Calu3 (cell line): ENCODE measurements at regions not wholly inside any gene's neighbourhood (a gene's known extent, or its start where the extent isn't known, plus 50 kb on each side); places are given as distances from the start of the nearest gene placed in this dataset.

Experiments
- BruUV-seq: library from RNA; stranded (reverse); fragments of 400-500 nt; replicated peaks from 2 replicates; lab custom pipeline; 2021; lab: Mats Ljungman, UMichigan
- CTCF ChIA-PET: fragments of 300-600 bp; sonication (Branson Sonifier 250); formaldehyde crosslinking; loops from one replicate; lab custom pipeline; 2022; ENCODE audit warnings: antibody characterized with exemption; lab: Charles Lee
- DNase-seq: peaks from one replicate; pipeline ENCODE4 v3.0.0; 2022
- H3K27ac Mint-ChIP-seq: one replicate; pipeline ENCODE4 v1.8.0; 2022; ENCODE audit warnings: mixed read lengths; ENCODE audit not compliant: unreplicated experiment
- H3K27me3 Mint-ChIP-seq: one replicate; pipeline ENCODE4 v1.8.0; 2022; ENCODE audit warnings: mixed read lengths; ENCODE audit not compliant: unreplicated experiment
- H3K36me3 Mint-ChIP-seq: one replicate; pipeline ENCODE4 v1.8.0; 2022; ENCODE audit warnings: mild to moderate bottlenecking, moderate library complexity, mixed read lengths; ENCODE audit not compliant: insufficient read depth, unreplicated experiment
- H3K4me1 Mint-ChIP-seq: one replicate; pipeline ENCODE4 v1.8.0; 2022; ENCODE audit warnings: mild to moderate bottlenecking, low read depth, mixed read lengths; ENCODE audit not compliant: unreplicated experiment
- H3K4me3 Mint-ChIP-seq: one replicate; pipeline ENCODE4 v1.8.0; 2022; ENCODE audit warnings: mild to moderate bottlenecking, low read depth, moderate library complexity, mixed read lengths; ENCODE audit not compliant: unreplicated experiment
- H3K9me3 Mint-ChIP-seq: one replicate; pipeline ENCODE4 v1.8.0; 2022; ENCODE audit warnings: low read depth, mixed read lengths; ENCODE audit not compliant: unreplicated experiment
- intact Hi-C: fragments of 100-400 bp; cut with micrococcal nuclease; formaldehyde crosslinking; loops from one replicate; pipeline ENCODE4 v1.10.0; 2022; ENCODE audit not compliant: unreplicated experiment
- TF ChIP-seq, protein P1 (sequence below): fragments of 200-600 bp; IDR thresholded peaks from one replicate; pipeline ENCODE4 v1.8.0; 2022; ENCODE audit warnings: antibody characterized with exemption; ENCODE audit not compliant: unreplicated experiment

DNA sequence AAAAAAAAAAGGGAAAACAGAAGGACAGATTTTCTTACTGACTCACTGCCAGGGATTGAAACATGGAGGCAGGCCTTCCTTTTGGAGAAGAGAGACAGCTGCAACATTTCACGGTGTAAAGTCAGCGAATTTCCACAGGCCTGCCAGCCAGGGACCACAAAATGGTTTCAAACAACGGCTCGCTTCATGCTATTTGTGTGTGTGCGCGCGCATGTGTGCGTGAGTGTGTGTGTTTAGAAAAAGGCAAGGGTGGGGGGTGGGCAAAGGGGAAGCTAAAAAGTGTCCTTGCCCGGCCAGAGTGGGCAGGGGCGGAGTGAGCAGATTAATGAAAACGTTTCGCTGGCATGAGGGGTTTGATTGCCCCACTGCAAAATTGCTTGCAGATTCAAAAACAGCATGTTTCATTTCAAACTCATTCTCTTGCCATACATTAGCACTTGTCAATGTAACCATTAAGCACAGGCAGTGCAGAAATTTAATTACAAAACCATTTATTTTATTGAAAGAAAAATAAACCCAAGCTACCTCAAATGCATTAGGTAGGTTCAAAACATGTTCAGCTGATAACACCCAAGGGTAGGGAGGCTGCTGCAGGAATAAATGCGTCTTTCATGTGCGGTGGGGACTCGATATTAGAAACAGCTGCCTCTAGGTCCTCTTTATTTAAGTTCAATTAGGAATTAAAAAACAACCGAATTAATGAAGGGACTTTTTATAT, 182.1 kb upstream of the SIX2 start:
- Mint-ChIP-seq H3K4me1 (no peaks in the 10 kb centered on the region), H3K27ac (no peak overlapping the region), H3K36me3 (no peaks in the 10 kb centered on the region), H3K27me3 (peaks cover 39% of the 10 kb centered on the region), H3K9me3 (no peaks in the 10 kb centered on the region), H3K4me3 (no peak overlapping the region)
- CTCF ChIA-PET, result no interaction called here
- no TSS peak for BruUV-seq
- TF ChIP-seq, protein P1, sequence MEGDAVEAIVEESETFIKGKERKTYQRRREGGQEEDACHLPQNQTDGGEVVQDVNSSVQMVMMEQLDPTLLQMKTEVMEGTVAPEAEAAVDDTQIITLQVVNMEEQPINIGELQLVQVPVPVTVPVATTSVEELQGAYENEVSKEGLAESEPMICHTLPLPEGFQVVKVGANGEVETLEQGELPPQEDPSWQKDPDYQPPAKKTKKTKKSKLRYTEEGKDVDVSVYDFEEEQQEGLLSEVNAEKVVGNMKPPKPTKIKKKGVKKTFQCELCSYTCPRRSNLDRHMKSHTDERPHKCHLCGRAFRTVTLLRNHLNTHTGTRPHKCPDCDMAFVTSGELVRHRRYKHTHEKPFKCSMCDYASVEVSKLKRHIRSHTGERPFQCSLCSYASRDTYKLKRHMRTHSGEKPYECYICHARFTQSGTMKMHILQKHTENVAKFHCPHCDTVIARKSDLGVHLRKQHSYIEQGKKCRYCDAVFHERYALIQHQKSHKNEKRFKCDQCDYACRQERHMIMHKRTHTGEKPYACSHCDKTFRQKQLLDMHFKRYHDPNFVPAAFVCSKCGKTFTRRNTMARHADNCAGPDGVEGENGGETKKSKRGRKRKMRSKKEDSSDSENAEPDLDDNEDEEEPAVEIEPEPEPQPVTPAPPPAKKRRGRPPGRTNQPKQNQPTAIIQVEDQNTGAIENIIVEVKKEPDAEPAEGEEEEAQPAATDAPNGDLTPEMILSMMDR, result no peak
- DNase-seq, result no peak
- intact Hi-C loops, result no loop called here

- BruUV-seq, result no TSS peak
- no peaks in the 10 kb centered on the region for H3K4me1 Mint-ChIP-seq
- CTCF ChIA-PET, result no interaction called here
- no peaks in the 10 kb centered on the region for H3K36me3 Mint-ChIP-seq
- H3K4me3 Mint-ChIP-seq, result no peak overlapping the region
- peaks cover 39% of the 10 kb centered on the region for H3K27me3 Mint-ChIP-seq
- intact Hi-C loops, result no loop called here
- DNase-seq, result no peak
- no peak overlapping the region for H3K27ac Mint-ChIP-seq
- TF ChIP-seq, protein P1, result no peak
- H3K9me3 Mint-ChIP-seq, result no peaks in the 10 kb centered on the region
These were observed 181.3 kb upstream of the SIX2 start for GRCh38 chr2:45190481-45190942.

DNA sequence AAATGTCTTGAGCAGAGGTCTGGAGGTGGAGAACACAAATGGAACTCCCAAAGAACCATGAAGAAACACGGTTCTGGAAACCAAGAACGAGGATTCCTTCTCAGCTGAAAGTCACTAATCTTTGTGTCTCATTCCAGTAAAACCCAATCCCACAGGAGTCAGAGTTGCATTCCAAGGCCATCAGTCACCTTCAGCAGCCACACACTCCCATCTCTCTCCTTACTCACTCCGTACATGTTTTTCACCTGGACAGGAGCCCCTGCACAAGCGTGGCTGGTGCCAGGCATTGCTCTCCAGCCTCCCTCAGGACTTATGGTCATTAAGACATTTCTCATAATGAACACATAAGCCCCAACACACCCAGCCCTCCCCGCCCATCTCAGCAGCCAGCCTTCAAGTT, 175.4 kb upstream of the SIX2 start:
- no peaks in the 10 kb centered on the region for H3K36me3 Mint-ChIP-seq
- H3K9me3 Mint-ChIP-seq, result no peaks in the 10 kb centered on the region
- intact Hi-C loops, result no loop called here
- H3K4me3 Mint-ChIP-seq, result no peak overlapping the region
- no peak overlapping the region for H3K27ac Mint-ChIP-seq
- peaks cover 26% of the 10 kb centered on the region for H3K27me3 Mint-ChIP-seq
- BruUV-seq, result no TSS peak
- CTCF ChIA-PET, result interaction anchor here (0.6 to 0.7 kb wide), 2 partner anchors 328 to 1252 kb away, joined by 3 to 7 read pairs; no protein-coding TSS in a partner anchor
- peaks cover 9% of the 10 kb centered on the region for H3K4me1 Mint-ChIP-seq
- no peak for DNase-seq
- TF ChIP-seq, protein P1, result no peak

DNA sequence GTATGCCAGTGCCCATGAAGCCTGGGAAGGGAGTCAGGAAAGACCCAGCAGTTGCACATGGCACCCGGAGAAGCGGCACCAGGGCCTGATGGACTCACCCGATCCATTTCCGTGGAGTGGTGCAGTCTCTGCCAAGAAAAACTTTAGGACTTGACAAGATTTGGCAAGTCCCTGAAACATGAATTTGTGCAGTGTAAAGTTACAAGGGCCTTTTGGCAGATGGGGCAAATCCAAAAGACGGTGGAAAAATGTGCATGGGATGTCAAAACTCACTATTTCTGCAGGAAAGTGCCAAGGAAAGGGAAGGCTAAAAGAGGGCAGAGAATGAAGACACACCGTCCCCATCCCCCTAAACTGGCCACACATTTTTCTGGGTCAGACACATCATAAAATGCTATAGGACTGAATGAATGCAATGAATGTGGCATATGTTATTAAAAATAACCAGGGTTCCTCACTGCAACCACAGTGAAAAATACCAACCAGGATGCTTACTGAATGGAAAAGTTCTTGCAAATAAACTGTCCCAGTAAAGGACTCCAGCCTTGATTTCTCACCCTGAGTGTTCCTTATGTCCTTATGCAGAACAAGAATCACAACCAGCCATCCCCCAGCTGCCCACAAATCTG, 173.5 kb upstream of the SIX2 start:
- Mint-ChIP-seq H3K4me1 (peaks cover 18% of the 10 kb centered on the region), H3K27ac (no peak overlapping the region), H3K36me3 (no peaks in the 10 kb centered on the region), H3K9me3 (no peaks in the 10 kb centered on the region), H3K27me3 (peaks cover 7% of the 10 kb centered on the region), H3K4me3 (no peak overlapping the region)
- TF ChIP-seq, protein P1, result no peak
- intact Hi-C loops, result no loop called here
- BruUV-seq, result no TSS peak
- DNase-seq, result no peak
- CTCF ChIA-PET, result no interaction called here
